ENCODE measurements at regions not wholly inside any gene's neighbourhood (a gene's known extent, or its start where the extent isn't known, plus 50 kb on each side); places are given as distances from the start of the nearest gene placed in this dataset.
"Not testable (repeated sequence)": the region's sequence is repeated elsewhere in the genome, so short reads cannot be mapped to it uniquely, and the experiment has no call there.

- DNase-seq: not testable (repeated sequence)
Measured at GRCh38 chr17:20633268-20634059, 53.9 kb downstream of the CDRT15L2 start.

GRCh38 chr17:20640147-20640546 is 60.6 kb downstream of the CDRT15L2 start:
- not testable (repeated sequence) for DNase-seq

GRCh38 chr17:20646661-20647272 is 67.2 kb downstream of the CDRT15L2 start:
- not testable (repeated sequence) for DNase-seq

GRCh38 chr17:20649097-20649767 is 69.7 kb downstream of the CDRT15L2 start:
- not testable (repeated sequence) for DNase-seq

GRCh38 chr17:20651022-20651421 is 71.5 kb downstream of the CDRT15L2 start:
- not testable (repeated sequence) for DNase-seq

GRCh38 chr17:20651736-20652135 is 72.2 kb downstream of the CDRT15L2 start:
- DNase-seq: not testable (repeated sequence)

- DNase-seq: not testable (repeated sequence)
Measured at GRCh38 chr17:20653391-20653790, 73.9 kb downstream of the CDRT15L2 start.

- DNase-seq: not testable (repeated sequence)
Measured at GRCh38 chr17:20654114-20654513, 74.6 kb downstream of the CDRT15L2 start.

- DNase-seq: not testable (repeated sequence)
Measured at GRCh38 chr17:20654575-20654974, 75.1 kb downstream of the CDRT15L2 start.

- DNase-seq: not testable (repeated sequence)
Measured at GRCh38 chr17:20665103-20665955, 85.8 kb downstream of the CDRT15L2 start.

GRCh38 chr17:20666689-20667088 is 87.2 kb downstream of the CDRT15L2 start:
- not testable (repeated sequence) for DNase-seq

GRCh38 chr17:20667712-20668111 is 88.2 kb downstream of the CDRT15L2 start:
- DNase-seq: not testable (repeated sequence)

GRCh38 chr17:20668316-20668715 is 88.8 kb downstream of the CDRT15L2 start:
- DNase-seq: not testable (repeated sequence)

GRCh38 chr17:20668868-20669267 is 89.3 kb downstream of the CDRT15L2 start:
- DNase-seq: not testable (repeated sequence)

GRCh38 chr17:20670506-20670905 is 91.0 kb downstream of the CDRT15L2 start:
- DNase-seq: not testable (repeated sequence)

GRCh38 chr17:20674374-20674773 is 94.8 kb downstream of the CDRT15L2 start:
- DNase-seq: not testable (repeated sequence)

GRCh38 chr17:20675707-20676106 is 96.2 kb downstream of the CDRT15L2 start:
- DNase-seq: not testable (repeated sequence)

GRCh38 chr17:20676656-20677055 is 97.1 kb downstream of the CDRT15L2 start:
- DNase-seq: not testable (repeated sequence)

- DNase-seq: not testable (repeated sequence)
Measured at GRCh38 chr17:20677469-20677868, 97.9 kb downstream of the CDRT15L2 start.

GRCh38 chr17:20678424-20678823 is 98.9 kb downstream of the CDRT15L2 start:
- DNase-seq: not testable (repeated sequence)

- DNase-seq: not testable (repeated sequence)
Measured at GRCh38 chr17:20681746-20682722, 102.5 kb downstream of the CDRT15L2 start.

Data from 8988T (cell line).